ENCODE measurements at regions not wholly inside any gene's neighbourhood (a gene's known extent, or its start where the extent isn't known, plus 50 kb on each side); places are given as distances from the start of the nearest gene placed in this dataset.

GRCh38 chr1:56002231-56002630 lies 577.1 kb downstream of the PLPP3 start:
- DNase-seq (ENCODE audit: low spot score), result no peak
- Histone ChIP-seq H2AFZ (ENCODE audit: low read length) (no peak overlapping the region), H3K4me2 (ENCODE audit: low read depth, low read length) (no peak overlapping the region), H3K4me1 (ENCODE audit: insufficient read depth, low read length) (no peaks in the 10 kb centered on the region), H3K27ac (ENCODE audit: extremely low read length, insufficient read depth, low read length) (no peak overlapping the region), H4K20me1 (ENCODE audit: insufficient read depth, low read length) (no peaks in the 10 kb centered on the region), H3K4me3 (replicated peaks in 1 of 3; ENCODE audit: insufficient read depth in 1 of 3, low read depth in 2 of 3, low read length in 3 of 3) (no peak overlapping the region), H3K9ac (ENCODE audit: insufficient read depth, low read depth, low read length) (no peak overlapping the region), H3K79me2 (ENCODE audit: insufficient read depth, low read length) (no peaks in the 10 kb centered on the region), H3K9me3 (ENCODE audit: low read length) (0 out of 2 replicates have a peak, but pooled peaks cover 4% of the 10 kb centered on the region), H3K27me3 (ENCODE audit: control insufficient read depth in 1 of 2, insufficient read depth in 2 of 2, low read length in 2 of 2) (no peaks in the 10 kb centered on the region), H3K36me3 (replicated peaks in 1 of 2; ENCODE audit: control insufficient read depth in 1 of 2, insufficient read depth in 2 of 2, low read length in 2 of 2) (no peaks in the 10 kb centered on the region)
- intact Hi-C loops (cut with micrococcal nuclease; ENCODE audit: unreplicated experiment) (no loop called here), in situ Hi-C loops (cut with HindIII; ENCODE audit: extremely low pct_ligation_motif_present, low pct_unique_long_range_greater_than_20kb) (no loop called here)
- BruUV-seq (replicated peaks), result no TSS peak
- FAIRE-seq, result no peak
- no peak for ATAC-seq
- no peak for TF ChIP-seq SRSF9 (IDR thresholded peaks at IDR 0.05; ENCODE audit: borderline replicate concordance, insufficient read depth, low read depth, low read length, poor library complexity, severe bottlenecking)
- TF ChIP-seq SP2 (CRISPR knock-in tag; IDR thresholded peaks at IDR 0.05), result no peak
- no peak for TF ChIP-seq SSRP1 (CRISPR knock-in tag; IDR thresholded peaks at IDR 0.05)
- TF ChIP-seq MIER3 (CRISPR knock-in tag; IDR thresholded peaks at IDR 0.05; ENCODE audit: borderline replicate concordance), result no peak
- TF ChIP-seq PAWR (CRISPR knock-in tag; IDR thresholded peaks at IDR 0.05; ENCODE audit: borderline replicate concordance), result no peak
- TF ChIP-seq ZBTB21 (CRISPR knock-in tag; IDR thresholded peaks at IDR 0.05), result no peak
- TF ChIP-seq, protein P1, sequence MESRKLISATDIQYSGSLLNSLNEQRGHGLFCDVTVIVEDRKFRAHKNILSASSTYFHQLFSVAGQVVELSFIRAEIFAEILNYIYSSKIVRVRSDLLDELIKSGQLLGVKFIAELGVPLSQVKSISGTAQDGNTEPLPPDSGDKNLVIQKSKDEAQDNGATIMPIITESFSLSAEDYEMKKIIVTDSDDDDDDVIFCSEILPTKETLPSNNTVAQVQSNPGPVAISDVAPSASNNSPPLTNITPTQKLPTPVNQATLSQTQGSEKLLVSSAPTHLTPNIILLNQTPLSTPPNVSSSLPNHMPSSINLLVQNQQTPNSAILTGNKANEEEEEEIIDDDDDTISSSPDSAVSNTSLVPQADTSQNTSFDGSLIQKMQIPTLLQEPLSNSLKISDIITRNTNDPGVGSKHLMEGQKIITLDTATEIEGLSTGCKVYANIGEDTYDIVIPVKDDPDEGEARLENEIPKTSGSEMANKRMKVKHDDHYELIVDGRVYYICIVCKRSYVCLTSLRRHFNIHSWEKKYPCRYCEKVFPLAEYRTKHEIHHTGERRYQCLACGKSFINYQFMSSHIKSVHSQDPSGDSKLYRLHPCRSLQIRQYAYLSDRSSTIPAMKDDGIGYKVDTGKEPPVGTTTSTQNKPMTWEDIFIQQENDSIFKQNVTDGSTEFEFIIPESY (CRISPR knock-in tag; IDR thresholded peaks at IDR 0.05), result no peak
- no peak for TF ChIP-seq FOSL1 (CRISPR knock-in tag; IDR thresholded peaks at IDR 0.05; ENCODE audit: borderline replicate concordance)
- no peak for TF ChIP-seq GLI4 (CRISPR knock-in tag; IDR thresholded peaks at IDR 0.05; ENCODE audit: borderline replicate concordance)
- TF ChIP-seq, protein P2, sequence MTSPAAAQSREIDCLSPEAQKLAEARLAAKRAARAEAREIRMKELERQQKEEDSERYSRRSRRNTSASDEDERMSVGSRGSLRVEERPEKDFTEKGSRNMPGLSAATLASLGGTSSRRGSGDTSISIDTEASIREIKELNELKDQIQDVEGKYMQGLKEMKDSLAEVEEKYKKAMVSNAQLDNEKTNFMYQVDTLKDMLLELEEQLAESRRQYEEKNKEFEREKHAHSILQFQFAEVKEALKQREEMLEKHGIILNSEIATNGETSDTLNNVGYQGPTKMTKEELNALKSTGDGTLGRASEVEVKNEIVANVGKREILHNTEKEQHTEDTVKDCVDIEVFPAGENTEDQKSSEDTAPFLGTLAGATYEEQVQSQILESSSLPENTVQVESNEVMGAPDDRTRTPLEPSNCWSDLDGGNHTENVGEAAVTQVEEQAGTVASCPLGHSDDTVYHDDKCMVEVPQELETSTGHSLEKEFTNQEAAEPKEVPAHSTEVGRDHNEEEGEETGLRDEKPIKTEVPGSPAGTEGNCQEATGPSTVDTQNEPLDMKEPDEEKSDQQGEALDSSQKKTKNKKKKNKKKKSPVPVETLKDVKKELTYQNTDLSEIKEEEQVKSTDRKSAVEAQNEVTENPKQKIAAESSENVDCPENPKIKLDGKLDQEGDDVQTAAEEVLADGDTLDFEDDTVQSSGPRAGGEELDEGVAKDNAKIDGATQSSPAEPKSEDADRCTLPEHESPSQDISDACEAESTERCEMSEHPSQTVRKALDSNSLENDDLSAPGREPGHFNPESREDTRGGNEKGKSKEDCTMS (CRISPR knock-in tag; conservative IDR thresholded peaks at IDR 0.05), result no peak
- no peak for TF ChIP-seq ZNF382 (CRISPR knock-in tag; IDR thresholded peaks at IDR 0.05; ENCODE audit: borderline replicate concordance)
- TF ChIP-seq TARDBP (CRISPR knock-in tag; IDR thresholded peaks at IDR 0.05), result no peak
- TF ChIP-seq, protein P3, sequence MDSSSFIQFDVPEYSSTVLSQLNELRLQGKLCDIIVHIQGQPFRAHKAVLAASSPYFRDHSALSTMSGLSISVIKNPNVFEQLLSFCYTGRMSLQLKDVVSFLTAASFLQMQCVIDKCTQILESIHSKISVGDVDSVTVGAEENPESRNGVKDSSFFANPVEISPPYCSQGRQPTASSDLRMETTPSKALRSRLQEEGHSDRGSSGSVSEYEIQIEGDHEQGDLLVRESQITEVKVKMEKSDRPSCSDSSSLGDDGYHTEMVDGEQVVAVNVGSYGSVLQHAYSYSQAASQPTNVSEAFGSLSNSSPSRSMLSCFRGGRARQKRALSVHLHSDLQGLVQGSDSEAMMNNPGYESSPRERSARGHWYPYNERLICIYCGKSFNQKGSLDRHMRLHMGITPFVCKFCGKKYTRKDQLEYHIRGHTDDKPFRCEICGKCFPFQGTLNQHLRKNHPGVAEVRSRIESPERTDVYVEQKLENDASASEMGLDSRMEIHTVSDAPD (CRISPR knock-in tag; IDR thresholded peaks at IDR 0.05), result no peak
- 16% methylated on average over 5 of the region's 5 CpGs for WGBS (ENCODE audit: low lambda C conversion rate)
- ChIA-PET POLR2A (no interaction called here), CTCF (ENCODE audit: low intra/inter-chr PET ratio, low total read pairs) (no interaction called here)
